ENCODE measurements at regions not wholly inside any gene's neighbourhood (a gene's known extent, or its start where the extent isn't known, plus 50 kb on each side); places are given as distances from the start of the nearest gene placed in this dataset.
A peak's percentile ranks its signal among the peaks of the same experiment; 100 is the strongest.
"Not testable (repeated sequence)": the region's sequence is repeated elsewhere in the genome, so short reads cannot be mapped to it uniquely, and the experiment has no call there.

DNA sequence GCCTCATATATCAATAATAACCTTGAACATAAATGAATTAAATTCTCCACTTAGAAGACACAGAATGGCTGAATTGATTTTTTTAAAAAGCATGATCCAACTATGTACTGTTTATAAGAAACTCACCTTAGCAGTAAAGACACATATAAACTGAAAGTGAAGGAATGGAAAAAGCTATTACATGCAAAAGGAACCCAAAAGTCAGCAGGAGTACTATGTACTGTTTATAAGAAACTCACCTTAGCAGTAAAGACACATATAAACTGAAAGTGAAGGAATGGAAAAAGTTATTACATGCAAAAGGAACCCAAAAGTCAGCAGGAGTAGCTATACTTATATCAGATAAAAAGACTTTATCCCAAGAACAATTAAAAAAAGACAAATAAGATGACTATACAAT lies 204.8 kb downstream of the TMEM161B start:
- no peak for DNase-seq (ENCODE audit: low read depth)
- H3K4me3 ChIP-seq (ENCODE audit: low read length), result no peak overlapping the region
- TF ChIP-seq, protein P1, sequence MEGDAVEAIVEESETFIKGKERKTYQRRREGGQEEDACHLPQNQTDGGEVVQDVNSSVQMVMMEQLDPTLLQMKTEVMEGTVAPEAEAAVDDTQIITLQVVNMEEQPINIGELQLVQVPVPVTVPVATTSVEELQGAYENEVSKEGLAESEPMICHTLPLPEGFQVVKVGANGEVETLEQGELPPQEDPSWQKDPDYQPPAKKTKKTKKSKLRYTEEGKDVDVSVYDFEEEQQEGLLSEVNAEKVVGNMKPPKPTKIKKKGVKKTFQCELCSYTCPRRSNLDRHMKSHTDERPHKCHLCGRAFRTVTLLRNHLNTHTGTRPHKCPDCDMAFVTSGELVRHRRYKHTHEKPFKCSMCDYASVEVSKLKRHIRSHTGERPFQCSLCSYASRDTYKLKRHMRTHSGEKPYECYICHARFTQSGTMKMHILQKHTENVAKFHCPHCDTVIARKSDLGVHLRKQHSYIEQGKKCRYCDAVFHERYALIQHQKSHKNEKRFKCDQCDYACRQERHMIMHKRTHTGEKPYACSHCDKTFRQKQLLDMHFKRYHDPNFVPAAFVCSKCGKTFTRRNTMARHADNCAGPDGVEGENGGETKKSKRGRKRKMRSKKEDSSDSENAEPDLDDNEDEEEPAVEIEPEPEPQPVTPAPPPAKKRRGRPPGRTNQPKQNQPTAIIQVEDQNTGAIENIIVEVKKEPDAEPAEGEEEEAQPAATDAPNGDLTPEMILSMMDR (IDR thresholded peaks at IDR 0.05; ENCODE audit: insufficient read depth, low read depth, low read length, missing control alignments), result no peak

DNA sequence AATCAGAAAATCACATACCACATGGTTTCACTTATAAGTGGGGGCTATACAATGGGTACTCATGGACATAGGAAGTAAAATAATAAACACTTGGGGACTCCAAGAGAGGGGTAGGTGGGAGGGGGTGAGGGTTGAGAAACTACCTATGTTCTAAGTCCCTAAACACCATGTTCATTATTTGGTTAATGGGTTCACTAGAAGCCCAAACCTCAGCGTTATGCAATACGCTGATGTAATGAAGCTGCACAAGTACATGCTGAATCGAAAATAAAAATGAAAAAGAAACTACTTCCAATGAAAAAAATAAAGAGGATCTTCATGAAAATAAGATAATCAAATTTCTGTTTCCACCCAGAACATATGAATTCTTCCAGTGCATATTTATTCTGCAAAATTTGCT lies 208.5 kb downstream of the TMEM161B start:
- TF ChIP-seq, protein P1 (IDR thresholded peaks at IDR 0.05; ENCODE audit: insufficient read depth, low read depth, low read length, missing control alignments), result no peak
- no peak for DNase-seq (ENCODE audit: low read depth)
- no peak overlapping the region for H3K4me3 ChIP-seq (ENCODE audit: low read length)

DNA sequence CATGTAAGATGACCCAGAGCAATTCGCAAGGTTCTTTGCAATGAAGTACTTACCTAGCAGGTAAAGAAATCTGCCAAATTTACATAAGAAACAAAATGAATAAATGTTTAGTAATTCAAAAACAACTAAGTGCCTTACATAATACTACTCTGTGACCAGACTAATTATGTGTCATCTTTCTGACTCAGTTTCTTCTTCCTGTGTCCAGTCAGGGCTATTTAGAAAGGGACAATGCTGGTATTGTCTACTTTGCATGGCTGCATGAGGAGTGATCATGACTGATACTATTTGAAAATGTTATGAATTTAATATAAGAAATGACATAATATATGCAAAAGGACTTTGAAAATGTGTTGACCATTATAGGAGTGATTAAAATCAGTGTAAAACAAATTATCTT lies 210.0 kb downstream of the TMEM161B start:
- H3K4me3 ChIP-seq (ENCODE audit: low read length), result no peak overlapping the region
- TF ChIP-seq, protein P1 (IDR thresholded peaks at IDR 0.05; ENCODE audit: insufficient read depth, low read depth, low read length, missing control alignments), result no peak
- DNase-seq (ENCODE audit: low read depth), result peak; percentile 9

DNA sequence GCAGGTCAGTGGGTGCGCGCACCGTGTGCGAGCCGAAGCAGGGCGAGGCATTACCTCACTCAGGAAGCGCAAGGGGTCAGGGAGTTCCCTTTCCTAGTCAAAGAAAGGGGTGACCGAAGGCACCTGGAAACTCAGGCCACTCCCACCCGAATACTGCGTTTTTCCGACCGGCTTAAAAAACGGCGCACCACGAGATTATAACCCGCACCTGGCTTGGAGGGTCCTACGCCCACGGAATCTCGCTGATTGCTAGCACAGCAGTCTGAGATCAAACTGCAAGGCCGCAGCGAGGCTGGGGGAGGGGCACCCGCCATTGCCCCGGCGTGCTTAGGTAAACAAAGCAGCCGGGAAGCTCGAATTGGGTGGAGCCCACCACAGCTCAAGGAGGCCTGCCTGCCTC lies 216.2 kb downstream of the TMEM161B start:
- not testable (repeated sequence) for DNase-seq (ENCODE audit: low read depth); H3K4me3 ChIP-seq (ENCODE audit: low read length)

DNA sequence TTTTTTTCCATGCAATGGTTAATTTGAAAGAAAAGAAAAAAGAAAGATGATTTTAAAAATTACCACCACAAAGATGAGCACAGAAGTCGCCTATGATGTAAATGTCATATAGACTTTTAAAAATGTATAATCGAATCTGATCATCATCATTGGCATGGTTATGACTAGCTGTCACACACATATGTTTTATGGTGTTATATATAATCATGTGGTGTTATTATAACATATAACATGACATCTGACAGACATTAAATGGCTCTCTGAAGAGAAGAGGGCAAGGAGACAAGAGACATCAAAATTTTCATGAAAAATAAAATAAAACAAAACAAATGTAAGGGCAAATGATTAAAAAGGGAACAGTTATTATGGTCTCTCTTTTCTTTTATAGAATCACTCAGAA lies 217.5 kb downstream of the TMEM161B start:
- no peak for DNase-seq (ENCODE audit: low read depth)
- no peak overlapping the region for H3K4me3 ChIP-seq (ENCODE audit: low read length)
- TF ChIP-seq, protein P1 (IDR thresholded peaks at IDR 0.05; ENCODE audit: insufficient read depth, low read depth, low read length, missing control alignments), result no peak

DNA sequence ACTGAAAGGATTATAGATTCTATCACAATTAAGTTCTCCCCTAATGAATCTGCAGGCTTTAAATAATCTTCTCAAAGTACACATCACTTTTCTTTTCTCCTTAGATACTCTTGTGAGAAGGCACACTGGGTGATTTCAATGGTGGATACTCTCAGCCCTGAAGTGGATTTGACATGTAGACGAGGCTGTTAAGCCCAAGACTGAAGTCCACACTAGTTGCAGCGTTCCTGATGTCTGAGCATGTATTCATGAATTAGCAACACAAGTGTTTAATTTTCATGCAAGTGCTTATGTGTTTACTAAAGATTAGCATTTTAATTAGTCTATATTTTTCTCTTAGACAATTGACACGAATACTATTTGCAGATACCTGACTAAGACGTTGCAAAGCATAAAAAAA lies 218.9 kb downstream of the TMEM161B start:
- H3K4me3 ChIP-seq (ENCODE audit: low read length), result no peak overlapping the region
- no peak for DNase-seq (ENCODE audit: low read depth)
- TF ChIP-seq, protein P1 (IDR thresholded peaks at IDR 0.05; ENCODE audit: insufficient read depth, low read depth, low read length, missing control alignments), result no peak

DNA sequence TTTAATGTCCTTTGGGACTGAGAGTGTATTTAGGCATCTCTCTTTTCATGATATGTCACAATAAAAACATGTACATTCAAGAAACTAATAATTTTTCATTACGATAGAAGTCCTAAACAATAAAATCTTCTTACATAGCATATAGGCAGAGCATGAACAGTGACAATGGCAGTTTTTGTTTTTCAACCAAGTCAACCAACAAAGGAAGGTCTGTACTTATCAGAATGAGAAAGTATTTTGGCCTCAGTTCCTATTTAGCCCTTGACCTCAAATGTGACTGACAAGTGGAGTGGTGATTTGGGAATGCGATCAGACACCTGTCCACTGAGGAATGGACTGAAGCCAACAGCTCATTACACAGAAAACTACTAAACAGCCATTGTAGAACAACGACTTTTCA lies 219.5 kb downstream of the TMEM161B start:
- H3K4me3 ChIP-seq (ENCODE audit: low read length), result no peak overlapping the region
- TF ChIP-seq, protein P1 (IDR thresholded peaks at IDR 0.05; ENCODE audit: insufficient read depth, low read depth, low read length, missing control alignments), result no peak
- no peak for DNase-seq (ENCODE audit: low read depth)
